NCI-H2107 treated with DMSO at 0.1 percent for 48 hours (cell line): ENCODE measurements at regions not wholly inside any gene's neighbourhood (a gene's known extent, or its start where the extent isn't known, plus 50 kb on each side); places are given as distances from the start of the nearest gene placed in this dataset.

Source experiments
- DNase-seq: peaks from one replicate; lab custom pipeline; 2025; ENCODE audit not compliant: unreplicated experiment; lab: John Stamatoyannopoulos, UW

DNA sequence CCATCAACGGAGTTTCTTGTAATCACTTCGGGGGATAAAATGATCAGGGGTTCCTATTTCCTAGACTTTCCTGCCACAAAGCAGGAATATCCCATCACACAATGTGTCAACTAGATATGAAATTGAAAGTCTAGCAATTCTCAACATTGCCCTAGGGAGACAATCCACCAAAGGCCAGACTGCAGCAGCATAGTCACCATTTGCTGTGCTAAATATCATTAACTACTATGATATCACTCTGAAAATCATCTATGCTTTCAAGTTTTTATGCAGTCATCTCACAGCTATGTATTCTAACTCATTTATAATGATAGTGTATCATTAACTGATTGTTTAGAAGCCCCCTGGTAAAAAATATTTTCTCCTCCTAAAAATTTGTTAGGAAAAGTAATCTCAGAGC lies 342.6 kb upstream of the CDH6 start:
- DNase-seq = no peak

DNA sequence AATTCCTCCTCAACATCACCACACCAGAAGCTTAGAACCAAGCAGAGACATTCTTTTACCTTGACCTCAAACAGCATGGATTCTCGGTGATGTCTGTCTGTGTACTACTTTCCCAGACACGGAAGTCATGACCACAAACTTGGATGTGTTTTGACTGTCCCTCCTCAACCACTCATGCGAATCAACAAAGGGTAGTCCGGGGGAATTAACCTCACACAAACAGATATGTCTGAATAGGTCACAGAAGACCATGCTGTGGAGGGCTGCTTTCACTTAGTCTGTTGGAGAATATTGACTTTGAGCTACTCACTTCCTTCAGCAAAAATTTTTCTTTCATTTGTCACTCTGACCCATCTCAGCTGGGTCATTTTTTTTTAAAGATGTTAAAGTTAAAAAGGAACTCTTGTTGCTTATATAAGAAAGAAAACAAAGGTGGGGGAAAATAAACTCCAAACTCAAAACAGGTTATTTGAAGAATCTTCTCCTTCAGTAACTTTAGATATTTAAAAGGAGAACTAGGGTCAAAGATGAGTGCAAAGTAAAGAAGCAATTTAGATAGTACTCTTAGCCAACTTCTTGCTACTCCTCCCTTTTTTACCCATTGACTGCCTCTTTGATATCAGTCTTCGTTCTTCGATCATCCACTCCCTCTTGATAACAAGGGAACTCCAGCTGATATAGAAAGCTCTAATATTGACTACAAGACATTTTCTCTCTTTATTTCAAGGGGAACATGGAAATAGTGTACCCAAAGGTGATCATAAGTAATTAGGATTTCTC lies 343.4 kb upstream of the CDH6 start:
- no peak for DNase-seq

DNA sequence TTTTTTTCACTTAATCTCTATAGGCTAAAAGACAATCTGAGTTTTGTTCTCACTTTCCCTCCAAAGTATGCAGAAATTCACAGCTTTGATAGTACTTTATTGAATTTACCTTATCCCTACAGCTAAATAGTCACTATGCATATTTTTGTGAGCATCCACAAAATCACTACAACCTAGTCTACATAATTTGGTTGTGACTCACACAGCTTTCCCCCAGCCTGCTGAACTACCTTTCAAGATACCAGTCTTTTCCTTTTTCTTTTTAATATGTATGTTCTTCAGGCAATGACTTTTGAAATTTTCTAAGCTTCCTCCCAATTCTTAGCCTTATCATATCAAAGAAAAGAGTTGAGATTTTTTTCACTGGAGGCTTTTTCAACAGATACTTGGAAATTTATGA lies 347.3 kb upstream of the CDH6 start:
- DNase-seq = no peak

DNA sequence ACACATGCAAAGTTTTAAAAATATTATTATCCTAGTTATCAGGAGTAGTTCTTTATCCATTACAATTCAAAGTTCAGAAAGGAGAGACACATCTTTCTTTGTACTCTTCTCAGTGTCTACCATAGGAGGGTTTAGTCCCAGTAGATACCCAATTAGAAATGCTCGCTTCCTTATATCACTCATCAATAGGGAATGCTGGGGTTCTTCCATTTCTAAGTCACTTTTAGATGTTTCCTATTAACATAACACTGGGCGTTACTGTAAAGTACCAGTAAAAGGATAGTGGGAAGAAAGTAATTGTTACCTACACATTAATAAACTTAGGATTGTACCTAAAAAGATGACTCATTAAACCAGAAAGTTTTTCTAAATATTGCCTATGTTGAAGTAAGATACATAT lies 348.3 kb upstream of the CDH6 start:
- no peak for DNase-seq

DNA sequence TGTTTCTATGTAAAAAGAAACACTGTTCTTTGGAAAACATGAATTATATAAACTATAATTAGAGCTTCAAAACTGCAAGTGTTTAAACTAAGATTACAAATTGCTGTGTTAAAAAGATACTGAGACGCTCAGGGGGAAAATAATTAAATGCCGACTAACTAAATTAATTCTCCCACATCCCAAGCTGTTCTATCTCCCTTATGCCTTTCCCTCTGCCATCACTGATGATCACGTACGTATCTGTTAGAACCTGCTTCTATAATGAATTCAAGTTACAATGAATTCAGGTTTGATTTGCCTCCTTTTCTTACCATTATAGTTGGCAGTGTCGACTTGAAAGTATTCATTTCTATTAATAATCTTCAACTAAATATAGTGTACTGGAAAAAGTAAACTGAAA lies 349.9 kb upstream of the CDH6 start:
- DNase-seq = no peak

DNA sequence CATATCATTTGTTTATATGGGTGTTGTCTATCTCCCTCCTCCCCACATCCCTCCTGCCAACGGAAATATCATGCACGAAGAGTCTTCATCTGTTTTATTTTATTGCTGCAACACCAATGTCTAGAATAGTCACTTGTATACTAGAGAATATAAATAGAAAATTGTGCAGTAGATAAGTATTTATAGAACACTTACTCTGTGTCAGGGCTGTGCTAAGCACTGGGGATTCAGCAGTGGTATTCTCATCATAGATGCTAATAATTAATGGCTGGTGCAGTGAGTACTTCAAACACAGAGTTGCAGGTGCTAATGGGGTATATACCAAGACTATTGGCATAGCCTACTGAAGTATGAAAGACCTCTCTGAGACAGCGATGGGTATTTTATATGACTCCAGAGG lies 353.5 kb upstream of the CDH6 start:
- no peak for DNase-seq

DNA sequence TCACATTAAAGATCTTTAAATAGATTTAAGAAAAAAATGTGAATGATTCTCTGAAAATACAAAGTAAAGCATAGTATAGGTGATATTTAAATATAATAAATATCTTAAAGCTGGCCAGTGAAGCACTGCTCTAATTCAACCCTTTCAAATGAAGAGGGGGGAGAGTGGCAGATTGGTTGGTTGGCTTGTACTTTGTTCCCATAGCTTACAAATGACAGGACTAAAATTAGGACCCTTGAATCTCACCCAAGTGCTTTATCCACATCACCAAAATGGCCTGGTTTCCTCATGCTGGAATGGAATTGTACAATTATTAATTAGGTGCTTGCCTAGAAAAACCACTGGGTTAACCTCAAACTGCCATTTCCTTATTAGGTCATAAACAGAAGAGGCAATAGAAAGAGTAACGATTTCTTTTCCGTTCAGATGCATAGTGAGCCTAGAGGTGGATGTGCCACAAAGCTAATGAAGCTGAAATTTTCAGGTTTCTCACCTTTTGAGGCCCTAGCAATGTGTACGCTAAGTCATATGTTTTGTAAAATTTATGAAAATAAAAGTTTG lies 354.5 kb upstream of the CDH6 start:
- no peak for DNase-seq

DNA sequence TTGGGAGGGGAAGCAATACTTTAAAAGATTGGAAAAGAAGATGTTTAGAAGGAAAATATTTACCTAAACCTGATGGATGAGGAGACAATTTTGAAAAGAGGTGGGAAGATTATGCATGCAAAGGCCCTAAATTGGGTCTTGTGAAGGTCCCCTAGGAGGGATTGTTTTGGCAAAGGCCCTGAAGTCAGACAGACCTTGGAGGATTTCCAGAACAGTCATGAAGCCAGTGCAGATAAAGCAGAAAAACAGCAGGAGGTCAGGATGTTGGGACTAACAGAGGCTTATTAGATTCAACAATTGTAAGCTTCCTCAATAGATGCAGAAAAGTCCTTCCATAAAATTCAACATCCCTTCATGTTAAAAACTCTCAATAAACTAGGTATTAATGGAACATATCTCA lies 361.0 kb upstream of the CDH6 start:
- DNase-seq = no peak

DNA sequence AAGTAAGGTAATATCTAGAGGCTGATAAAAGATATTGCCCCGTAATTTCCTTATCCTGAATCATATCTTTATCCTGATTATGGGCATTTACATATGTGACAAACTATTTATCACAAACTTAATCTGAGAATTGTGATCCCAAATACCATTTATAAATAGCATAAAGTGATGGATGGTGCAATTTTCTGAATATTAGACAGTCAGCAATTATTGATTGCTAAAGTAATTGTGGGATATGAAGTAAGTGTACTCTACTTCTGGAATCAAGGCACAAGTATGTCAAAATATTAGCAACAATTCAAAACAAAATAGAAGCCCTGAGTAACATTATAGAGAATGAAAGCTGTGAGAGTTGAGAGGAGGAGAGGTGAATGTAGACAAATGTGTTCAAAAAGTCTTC lies 361.9 kb upstream of the CDH6 start:
- no peak for DNase-seq

DNA sequence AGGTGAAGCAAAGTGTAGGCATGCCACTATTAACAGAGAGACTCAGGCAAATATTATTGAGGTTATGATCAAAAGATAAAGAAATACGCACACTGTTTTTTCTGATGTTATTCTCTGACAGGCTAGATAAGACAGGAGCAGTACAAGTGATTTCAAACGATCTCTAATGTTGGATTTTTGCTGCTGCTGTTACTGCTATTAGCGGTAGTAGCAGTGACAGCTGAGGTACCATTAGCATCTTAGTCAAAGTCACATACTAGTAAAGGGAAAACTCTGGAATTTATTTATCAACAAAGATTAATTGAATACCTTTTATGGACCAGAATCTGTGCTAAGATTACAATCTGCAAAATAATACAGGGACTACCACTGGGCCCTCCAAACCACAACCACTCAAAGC lies 362.4 kb upstream of the CDH6 start:
- no peak for DNase-seq

DNA sequence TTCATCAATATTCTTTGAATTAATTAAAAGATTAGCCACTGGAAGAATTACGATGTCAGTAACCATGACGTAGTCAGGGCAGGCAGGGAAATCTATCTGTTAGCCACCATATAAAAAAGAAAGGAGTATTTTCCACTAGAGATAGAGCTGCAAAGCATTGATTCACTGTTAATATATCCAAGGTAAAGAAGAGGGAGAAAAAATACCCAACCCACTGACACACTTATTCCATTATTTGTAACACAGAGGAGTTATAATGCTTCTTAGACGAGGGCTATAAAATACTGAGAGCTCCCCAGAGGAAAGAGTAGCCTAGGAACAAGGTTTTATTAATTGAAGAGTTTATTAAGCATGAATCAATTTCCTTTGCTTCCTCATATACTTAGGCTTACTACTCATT lies 382.2 kb upstream of the CDH6 start:
- no peak for DNase-seq

DNA sequence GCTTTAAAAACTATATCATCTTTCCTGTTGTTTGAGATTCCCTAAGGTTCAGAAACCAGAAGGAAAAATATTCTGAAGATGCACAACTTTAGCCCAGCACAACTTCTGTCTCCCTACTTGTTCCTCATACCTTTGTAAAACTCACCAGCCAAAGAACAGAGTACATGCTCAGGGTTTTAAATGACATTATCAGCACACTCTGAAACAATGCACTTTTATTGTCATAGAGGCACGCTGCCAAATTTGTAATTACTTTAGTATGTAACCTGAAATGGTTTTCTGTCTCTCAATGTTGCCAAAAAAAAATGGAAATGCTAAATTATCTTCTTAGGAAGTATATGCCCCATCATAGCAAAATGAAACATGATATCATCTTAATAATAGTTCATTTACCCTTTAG lies 383.6 kb upstream of the CDH6 start:
- DNase-seq = no peak

DNA sequence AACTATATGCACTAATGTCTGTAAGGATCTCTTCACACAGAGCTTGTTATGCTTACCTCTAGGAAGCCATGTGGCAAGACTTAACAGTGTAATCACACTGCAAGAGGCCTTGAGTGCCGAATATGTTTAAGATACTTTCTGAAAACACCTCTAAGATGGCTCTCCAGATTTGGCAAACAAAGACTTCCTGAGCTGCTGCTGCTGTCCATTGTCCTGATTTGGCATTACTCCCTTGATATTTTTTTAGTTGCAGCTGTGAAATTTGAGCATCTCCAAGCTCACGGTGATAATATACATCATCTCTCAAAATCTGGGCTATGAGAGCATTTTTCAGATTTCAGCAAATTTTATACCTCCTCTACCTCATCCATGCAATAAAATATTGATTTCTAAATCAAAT lies 384.5 kb upstream of the CDH6 start:
- DNase-seq = no peak

DNA sequence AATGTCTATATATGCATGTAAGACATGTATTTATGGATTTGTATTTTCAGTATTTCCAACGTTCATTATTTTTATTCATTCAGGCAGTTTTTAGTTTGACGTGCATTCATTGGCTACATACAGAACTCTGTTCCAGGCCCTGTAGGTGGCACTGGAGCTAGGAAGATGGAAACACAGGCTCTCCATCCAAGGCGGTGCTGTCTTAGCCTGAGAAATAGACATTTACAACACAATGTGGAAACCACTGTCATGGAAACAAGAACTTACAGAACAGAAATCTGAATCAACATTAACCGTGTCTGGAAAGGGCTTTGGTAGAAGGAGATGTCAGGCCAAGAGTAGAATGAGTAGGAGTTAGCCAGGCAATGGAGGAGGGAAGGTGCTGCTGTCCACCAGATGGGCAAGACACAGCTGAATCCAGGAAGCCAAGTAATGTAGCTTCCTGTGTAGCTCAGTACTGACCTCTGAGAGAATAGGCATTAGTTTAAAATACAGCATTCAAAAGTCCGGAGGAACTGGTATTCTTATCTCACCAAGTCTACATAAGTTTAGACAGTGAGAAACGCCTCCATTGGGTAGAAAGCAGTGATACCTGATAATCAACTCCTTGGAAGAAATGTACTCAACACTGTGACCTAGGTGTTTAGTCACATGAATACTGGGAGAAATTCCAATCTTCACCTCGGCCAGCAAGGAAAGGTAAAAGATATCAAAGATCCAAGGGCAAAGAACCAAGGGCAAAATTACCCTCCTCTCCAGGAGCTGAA lies 388.6 kb upstream of the CDH6 start:
- DNase-seq = no peak

DNA sequence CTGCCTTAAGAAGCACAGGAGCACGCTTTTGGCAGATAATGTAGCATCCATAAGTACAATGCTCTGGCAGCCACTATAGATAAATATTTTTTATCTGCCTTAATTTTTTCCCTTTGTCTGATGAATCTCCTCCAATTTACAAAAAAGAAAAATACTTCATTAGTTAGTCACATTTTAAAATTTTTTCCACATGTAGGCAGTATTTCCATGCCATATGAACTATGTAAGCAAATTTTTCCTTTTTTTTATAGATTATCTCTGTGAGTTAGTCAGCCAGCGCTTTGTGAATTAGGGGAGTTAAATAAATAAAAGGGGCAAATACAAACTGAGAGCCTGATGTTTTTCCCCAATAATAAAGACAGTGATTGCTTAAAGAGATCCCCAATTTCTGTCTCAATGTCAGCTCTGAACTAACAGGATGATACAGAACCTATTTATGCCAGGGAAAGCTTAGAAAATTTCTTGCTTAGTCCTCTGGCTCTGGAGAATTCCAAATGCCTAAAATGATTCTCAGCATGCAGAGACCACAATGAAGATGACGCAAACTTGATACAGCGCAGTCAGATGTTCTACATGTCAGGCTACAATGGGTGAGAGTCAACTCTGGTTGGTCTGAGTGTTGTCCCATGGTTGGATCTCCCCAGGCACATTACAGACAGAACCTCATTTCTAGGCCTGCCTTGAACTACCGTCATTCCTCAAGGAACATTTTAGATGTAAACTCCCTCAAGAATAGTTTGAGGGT lies 390.4 kb upstream of the CDH6 start:
- DNase-seq = no peak

DNA sequence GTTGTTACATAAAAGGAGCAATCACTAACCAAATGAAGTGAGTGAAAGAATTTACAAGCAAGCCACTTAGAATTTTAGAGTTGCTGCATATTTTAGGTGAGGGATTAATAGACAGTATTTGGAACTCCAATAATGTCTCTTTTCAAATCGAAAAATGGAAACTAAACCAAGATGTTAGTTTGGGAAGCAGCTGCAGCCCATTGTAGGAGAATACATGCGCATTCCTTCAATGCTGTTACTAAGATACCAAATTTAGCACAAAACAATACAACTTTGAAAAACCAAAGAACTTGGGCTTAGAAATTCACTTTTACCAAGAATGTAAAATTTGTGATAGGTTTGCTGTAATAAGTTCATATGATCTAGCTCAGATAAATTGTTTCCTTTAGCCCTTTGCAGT lies 411.8 kb upstream of the CDH6 start:
- DNase-seq = no peak

DNA sequence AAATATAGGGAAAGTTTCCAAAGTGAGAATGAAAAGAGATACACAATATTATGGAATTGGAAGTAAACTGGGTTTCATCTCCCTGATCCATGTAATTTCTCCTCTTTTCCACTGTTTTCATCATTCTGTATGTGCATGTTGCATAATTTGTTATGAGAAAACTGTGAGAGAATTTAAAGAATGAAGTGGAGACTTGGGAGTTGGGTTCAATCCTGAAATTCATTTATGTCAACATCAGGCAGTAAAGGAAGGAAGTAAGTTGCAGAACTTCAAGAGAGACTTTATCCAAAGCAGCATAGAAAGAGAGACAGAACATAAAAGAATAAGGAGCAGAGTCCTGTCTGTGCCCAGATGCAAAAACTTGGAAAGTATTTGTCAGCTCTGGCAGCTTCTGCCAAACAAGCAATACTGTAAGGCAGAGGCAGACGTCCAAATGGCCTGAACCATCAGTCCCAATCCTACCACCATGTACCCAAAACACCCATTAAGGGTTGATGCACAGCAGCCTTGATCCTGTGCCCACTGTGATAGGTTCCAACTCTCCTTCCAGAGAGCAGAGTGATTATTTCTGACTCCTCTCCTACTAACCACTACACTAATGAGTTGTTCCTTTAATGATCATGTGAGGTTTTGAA lies 425.3 kb upstream of the CDH6 start:
- no peak for DNase-seq

DNA sequence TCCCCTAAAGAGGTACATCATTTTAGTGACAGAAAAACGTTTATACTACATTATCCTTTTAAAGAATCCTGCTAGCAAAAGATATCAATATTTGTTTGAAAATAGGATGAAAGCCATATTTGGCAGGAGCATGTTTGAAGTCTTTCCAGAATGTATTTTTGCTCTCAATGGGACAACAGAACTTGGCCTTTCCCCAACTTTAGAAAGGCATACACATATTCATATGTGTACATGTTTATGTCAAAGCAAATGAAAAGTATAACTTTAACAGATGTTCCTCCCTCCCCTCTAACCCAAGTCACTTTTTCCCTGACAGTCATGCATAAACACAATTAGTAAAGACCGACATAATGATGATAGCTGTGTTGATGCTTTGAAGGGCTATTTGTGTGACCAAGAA lies 427.8 kb upstream of the CDH6 start:
- DNase-seq = no peak

DNA sequence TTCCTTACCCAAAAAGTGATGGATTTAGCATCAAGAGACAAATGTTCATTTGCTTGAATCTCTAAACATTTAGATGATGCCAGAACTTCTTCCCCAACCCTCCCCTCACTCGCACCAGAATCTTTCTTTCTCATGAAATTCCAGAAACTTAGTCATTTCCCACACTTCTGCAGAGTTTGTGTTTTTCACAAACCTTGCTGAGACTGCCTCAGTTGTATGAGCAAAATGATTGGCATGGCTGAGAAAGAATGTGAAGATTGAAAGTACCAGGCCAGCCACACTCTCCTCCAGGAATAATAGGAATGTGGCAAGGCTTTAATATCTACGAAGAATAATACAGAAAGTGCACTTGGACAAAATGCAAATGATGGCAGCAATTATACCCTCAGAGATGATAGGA lies 428.3 kb upstream of the CDH6 start:
- DNase-seq = no peak

DNA sequence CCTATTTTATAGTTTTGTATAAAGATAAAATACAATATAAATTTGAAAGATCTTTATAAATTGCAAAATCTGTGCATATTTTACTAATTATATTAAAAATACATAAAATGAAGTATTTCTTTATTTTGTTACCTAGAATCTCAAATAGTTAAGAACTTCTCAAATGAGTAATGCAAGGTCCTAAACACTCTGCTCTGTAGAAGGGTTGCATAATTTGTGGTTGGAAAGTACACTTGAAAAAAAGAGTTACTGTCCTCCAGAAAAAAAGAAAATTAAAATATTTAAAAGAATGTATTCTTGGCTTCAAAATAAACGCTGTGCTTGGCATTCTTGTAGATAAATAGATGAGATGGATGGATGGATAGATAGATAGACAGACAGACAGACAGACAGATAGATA lies 428.8 kb upstream of the CDH6 start:
- DNase-seq = no peak

DNA sequence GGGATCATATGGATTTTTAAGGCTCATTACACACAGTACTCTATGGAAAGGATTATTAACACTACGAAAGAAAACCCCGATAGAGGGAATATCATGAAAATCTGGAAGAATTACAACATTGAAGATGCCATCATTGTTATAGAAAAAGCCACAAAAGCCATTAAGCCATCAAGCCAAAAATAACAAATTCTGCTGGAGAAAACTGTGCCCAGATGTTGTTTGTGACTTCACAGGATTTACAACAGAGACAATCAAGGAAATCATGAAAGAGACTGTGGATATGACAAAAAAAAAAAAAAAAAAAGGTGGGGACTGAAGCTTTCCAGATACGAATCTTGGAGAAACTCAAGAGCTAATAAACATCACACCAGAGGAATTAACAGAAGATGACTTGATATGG lies 433.8 kb upstream of the CDH6 start:
- no peak for DNase-seq
